Fibroblast of pulmonary artery (primary cell): ENCODE measurements at regions not wholly inside any gene's neighbourhood (a gene's known extent, or its start where the extent isn't known, plus 50 kb on each side); places are given as distances from the start of the nearest gene placed in this dataset.

Experiments used
- DNase-seq: peaks from one replicate; pipeline ENCODE4 v3.0.0-alpha.2; 2010; ENCODE audit warnings: low read depth
- H3K4me3 ChIP-seq: replicated peaks from 2 replicates; pipeline ENCODE4 v1.5.1; 2011; ENCODE audit warnings: low read depth, mild to moderate bottlenecking, control low read depth, low read length, moderate library complexity
- CTCF ChIP-seq: IDR thresholded peaks from 2 replicates; pipeline ENCODE4 v1.5.1; 2011; ENCODE audit warnings: mild to moderate bottlenecking, control low read depth, low read length, inconsistent platforms; ENCODE audit errors: missing control alignments

GRCh38 chr1:168470901-168471431 lies 72.8 kb downstream of the XCL2 start:
- peak; percentile 89 for DNase-seq

DNA sequence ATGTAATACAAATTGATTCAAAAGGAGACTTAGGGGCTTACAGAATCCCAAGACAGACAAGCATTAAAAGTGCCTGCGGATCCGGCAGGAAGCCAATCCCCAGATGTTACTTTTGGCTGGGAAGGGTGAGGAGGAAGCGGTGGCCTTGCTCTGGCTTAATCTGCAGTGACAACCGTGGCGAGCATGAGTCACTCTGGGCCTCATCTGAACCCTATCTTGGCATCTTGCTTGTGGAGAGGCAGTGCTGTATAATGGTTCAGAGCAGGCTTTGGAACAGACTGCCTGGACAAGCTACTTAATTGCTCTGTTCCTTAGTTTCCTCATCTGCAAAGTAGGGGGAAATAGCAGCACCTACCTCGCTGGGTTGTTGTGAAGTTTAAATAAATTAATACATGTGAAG lies 74.1 kb downstream of the XCL2 start:
- H3K4me3 ChIP-seq = no peak overlapping the region
- no peak for TF ChIP-seq CTCF
- peak; percentile 59 for DNase-seq

More at GRCh38 chr1:168470901-168471431, 72.8 kb downstream of the XCL2 start:
- H3K4me3 ChIP-seq = no peak overlapping the region
- TF ChIP-seq CTCF = no peak

DNA sequence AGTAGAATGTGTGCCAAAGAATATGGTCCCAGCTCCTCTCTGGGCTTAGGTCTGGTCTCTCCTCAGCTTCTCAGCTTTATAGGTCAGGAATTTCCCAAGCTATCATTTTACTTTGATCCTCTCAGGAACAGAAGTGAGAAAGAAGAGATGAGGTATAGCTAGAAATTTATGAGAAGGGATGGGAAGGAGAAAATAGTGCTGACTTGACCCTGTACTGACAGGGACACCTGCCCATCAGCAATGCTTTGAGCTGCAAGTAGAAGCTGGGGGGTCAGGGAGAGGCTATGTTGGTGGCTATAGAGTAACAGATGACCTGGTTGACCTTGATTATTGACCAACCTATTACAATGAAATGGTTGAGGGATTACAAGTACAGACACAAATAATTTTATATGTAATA lies 75.0 kb downstream of the XCL2 start:
- no peak for TF ChIP-seq CTCF
- no peak overlapping the region for H3K4me3 ChIP-seq
- no peak for DNase-seq

DNA sequence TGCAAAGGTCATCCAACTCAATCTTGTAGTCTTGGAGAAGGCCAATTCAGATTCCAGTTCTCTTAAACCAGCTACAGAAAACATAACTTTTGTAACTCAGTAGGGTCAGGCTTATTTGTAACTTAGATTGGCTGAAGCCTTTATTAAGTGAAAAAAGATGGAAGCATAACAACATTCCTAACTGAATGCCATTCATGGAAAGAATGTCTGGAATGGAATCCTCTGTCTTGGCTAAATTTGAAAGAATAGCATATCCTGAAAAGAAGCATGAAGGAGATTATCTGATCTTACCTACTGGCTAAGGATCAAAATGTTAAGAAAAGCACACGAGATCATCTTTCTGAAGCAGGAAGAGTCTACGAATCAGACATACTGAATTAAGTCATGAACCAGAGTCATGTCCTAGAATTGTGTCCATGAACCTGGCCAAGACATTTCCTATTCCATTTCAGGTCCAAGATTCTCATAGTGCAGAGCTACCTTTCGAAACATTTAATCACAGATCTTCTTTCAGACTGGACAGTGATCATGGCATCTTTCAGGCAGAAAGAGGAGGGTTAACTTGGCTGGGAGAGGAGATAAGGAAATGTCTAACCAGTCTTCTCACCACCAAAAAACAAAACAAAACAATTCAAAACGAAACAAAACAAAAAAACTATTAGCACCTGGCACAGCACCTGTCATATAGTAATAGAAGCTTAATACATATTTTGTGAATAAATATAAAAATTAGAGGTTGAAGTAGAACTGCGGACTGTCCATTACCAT lies 75.6 kb downstream of the XCL2 start:
- peak; percentile 48 for DNase-seq
- no peak overlapping the region for H3K4me3 ChIP-seq
- no peak for TF ChIP-seq CTCF

GRCh38 chr1:168467452-168467851 lies 76.3 kb downstream of the XCL2 start:
- no peak for DNase-seq
- no peak overlapping the region for H3K4me3 ChIP-seq
- no peak for TF ChIP-seq CTCF

- no peak for DNase-seq
- no peak for TF ChIP-seq CTCF
- no peak overlapping the region for H3K4me3 ChIP-seq
Observed at GRCh38 chr1:168466714-168467131, 77.1 kb downstream of the XCL2 start.
